Stimulated activated naive CD4-positive, alpha-beta T cell (primary cell): ENCODE measurements at regions not wholly inside any gene's neighbourhood (a gene's known extent, or its start where the extent isn't known, plus 50 kb on each side); places are given as distances from the start of the nearest gene placed in this dataset.

Source experiments
- DNase-seq, 6 experiments: peaks; one replicate each; lab custom pipeline; 2025; lab: John Stamatoyannopoulos, UW

DNA sequence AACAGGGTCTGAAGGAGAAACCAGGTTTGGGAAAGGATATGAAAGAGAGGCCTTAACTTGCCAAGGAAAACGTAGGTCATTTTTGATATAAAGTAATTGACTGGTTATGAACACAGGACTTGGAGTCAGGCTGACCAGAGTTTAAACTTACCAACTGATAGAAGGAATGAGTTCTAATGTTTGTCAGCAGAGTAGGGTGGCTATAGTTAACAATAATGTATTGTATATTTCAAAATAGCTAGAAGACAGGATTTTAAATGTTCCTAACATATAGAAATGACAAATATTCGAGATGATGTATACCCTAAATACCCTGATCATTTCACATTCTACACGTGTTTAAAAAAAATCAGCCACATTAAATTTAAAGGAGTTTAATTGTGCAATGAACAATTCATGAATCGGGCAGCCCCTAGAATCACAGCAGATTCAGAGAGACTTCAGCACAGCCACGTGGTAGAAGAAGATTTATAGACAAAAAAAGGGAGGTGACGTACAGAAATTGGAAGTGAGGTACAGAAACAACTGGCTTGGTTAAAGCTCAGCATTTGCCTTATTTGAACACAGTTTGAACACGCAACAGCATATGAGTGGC, 52.5 kb upstream of the PLEKHG7 start:
- DNase-seq = no peak

DNA sequence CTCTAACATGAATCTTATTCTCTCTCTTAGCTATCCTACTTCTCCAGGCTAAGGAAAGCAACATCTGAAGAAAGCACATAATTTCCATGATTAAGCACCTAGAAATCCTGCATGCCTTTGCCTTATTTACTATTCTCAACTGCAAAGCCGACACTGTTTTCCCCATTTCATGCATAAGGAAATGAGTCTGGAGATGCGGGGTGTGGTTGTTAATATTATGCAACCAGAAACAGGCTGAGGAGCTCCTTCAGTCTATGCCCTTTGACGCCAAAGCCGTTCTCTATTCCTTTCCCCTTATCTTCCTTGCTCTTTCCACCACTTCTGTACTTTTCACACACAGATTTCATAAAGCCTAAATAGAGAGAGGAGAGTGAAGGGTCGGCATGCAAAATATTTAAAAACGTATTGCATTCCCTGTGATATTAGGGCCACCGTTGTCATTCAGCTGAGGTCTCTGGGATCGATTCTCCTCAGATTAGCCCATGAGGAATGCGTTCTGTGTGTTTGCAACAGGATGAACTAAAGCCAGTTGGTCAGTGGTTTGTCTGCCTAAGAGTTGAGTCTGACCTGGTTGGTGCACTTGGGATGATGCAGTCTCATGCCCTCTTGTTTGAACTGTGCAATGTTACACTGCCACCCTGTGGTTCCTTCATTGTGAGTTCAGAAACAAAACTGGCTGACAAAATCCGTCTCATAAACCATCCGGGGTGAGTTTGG, 53.1 kb upstream of the PLEKHG7 start:
- DNase-seq = peak in 5 of 6 experiments; percentile 31 to 60 (median 42)

DNA sequence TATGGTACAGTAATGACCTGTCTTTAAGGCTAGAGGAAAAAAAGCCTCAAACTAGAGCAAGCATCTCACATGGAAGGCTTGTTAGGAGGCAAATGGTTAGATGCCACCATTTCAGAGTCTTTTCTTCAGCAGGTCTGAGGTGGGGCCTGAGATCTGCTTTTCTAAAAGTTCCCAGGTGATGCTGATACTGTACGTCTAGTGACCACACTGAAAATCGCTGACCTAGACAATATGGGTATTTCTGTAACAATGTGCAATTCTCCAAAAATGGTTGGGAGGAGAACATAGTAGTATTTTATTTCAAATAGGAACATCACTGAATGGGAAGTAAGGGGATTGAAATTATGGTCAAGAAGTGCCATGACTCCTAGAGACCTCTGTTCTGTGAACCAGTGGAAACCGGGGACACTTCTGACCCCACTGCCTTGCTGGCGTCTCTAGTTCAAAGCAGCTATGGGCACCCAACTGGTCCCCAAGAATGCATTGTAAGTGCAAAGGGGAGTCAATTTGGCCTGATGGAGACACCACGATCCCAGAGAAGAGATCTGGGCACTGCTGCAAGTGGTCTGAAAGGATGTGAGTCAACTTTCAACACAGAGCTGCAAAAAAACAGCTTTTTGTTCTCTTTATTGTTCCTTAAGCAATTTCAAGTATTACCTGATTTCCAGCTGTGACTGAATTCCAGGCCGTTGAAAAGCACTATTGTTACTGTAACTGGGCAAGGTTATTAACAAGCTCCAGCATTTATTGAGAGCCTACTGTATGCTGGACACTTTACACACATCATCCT, 54.4 kb upstream of the PLEKHG7 start:
- DNase-seq = no peak

DNA sequence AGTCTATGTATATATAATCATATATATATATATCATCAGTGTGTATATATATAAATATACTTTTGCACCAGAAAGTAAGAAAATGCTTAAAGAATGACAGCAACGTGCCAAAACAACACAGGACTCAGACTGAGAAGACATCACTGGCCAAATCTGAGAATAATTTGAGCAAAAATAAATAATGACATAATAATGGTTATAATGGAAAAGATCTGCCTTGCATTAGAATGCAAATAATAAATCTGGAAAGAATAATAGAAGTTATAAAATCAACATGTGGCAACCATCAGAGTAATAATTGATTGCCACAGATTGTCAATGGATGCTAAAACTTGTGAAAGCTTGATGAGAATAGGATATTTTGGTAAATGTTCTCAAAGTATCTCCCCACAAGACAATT, 61.5 kb upstream of the PLEKHG7 start:
- DNase-seq = no peak

DNA sequence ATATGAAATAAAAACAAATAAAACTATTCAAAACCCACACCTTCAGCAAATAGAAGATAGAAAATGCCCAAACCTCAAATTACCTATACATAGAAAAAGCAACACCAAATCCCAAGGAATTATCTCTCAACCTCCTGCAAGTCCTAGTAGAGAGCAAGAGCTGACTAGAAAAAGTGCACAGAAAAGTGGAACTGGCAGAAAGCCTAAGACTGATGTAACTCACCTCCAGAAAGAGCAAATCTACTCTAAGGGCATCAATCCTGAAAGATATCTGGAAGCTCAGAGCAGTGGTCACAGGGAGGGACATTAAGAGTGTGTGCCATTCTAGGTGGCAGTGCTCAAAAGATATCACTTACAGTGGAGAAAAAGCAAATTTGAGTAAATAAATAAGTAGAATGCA, 62.1 kb upstream of the PLEKHG7 start:
- DNase-seq = no peak

DNA sequence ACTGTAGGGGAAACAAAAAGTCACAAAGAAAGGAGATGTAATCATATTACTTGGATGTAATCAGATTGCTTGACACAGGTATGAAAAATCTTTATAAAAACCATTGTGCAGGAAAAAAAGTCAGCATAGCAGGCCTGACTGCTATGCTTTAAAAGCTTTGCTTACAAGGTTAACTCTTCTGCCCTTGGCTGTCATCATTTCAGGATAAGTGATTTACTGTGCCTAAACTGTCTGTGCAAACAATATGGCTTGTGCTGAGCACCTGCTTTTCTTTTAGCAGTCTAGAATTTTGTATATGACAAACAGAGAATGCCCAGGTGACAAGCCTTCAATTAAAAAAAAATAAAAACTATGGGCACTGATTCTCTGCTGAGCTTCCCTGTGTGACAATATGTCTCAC, 63.8 kb upstream of the PLEKHG7 start:
- no peak for DNase-seq

DNA sequence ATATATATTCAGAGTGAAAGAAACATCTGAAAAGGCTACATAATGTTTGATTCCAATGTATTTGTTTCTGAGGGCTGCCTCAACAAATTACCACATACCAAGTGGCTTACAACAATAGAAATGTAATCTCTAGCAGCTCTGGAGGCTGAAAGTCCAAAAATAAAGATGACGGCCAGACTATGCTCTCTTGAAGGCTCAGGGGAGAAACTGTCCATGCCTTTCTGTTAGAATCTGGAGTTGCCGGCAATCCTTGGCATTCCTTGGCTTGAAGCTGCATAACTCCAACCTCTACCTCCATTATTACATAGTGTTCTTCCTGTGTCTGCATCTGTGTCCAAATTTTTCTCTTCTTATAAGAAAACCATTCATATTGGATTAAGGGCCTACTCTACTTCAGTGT, 68.1 kb upstream of the PLEKHG7 start:
- DNase-seq = no peak

DNA sequence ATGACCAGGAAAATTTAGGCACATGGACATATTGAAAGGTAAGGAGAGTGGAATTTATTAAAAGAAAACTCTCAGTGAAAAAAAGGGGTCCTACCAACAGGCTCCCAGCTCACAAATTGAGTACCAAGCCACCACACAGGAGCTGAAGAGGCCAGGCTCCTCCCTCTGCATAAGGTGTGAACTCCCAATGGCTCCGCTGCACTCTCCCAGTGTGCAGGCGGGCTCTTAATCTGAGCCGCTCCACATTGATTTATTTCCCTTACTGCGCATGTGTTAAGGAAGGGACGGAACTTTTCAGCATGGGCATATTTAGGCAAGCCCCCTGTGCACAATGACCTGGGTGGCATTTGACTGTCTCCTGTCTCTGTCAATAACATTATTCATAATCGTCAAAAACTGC, 68.6 kb upstream of the PLEKHG7 start:
- DNase-seq = no peak

DNA sequence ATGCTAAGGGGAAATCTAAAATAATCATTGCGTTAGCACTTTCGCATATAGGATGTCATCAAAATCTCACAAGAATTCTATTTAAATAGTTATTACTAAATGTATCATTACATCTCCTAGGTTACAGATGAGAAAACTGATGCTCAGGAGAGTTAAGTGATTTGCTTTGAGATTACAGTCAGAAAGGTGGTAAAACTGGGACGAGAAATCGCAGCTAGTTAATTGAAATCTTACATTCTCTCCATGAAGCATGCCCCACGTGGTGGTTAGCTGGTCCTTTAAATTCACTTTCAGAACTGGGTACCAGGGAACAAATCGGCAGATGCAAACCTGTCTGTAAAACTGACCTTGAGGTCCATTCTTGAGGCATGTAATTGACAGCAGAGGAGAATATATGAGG, 71.8 kb upstream of the PLEKHG7 start:
- DNase-seq = no peak

DNA sequence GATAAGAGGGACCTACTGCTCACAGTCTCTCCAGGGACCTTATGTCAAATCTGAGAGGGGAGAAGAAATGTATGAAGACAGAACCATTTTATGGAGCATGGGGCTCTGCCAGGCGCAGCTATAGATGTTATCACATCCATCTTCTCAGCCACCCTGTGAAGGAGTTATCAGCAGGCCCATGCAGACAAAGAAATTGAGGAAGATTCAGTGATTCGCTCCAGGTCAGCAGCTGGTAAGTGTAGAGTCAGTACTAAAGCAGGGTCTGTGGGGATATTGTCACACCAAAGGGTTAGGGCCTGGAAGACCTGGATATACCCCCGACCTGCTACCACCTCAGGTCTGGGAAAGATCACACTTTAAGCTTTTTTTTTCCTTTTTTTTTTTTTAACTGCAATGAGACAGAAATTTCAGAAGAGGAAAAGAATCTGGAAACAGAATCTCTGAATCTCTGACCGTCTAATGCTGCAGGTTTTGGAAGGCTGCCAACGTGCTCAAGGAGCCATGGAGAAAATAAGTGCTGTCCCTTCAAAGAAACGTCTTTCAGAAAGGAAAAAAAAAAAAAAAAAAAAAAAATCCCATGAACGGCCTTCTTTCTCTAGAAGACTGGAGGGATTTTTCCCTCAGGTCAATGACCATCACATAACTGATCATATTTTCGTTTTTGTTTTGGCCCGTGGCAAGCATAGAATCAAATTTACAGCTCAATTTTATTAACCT, 73.3 kb upstream of the PLEKHG7 start:
- no peak for DNase-seq

DNA sequence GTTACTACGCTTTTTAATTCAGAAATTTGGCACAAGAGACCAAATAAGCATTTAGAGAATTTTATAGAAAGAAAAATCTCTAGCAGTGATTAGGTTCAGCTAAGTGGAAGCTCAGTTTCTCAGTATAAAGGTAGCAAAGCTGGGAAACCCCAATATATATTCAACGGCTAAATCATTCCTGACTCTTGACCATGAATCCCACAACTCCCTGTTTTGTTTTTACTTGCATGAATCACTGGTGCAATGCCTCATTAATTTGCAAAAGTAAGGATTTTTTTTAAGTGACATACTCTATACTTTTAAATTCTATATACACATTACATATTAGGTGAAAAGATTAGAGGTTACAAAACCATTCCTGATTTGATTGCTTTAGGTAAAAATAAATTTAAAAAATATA, 74.3 kb upstream of the PLEKHG7 start:
- no peak for DNase-seq

DNA sequence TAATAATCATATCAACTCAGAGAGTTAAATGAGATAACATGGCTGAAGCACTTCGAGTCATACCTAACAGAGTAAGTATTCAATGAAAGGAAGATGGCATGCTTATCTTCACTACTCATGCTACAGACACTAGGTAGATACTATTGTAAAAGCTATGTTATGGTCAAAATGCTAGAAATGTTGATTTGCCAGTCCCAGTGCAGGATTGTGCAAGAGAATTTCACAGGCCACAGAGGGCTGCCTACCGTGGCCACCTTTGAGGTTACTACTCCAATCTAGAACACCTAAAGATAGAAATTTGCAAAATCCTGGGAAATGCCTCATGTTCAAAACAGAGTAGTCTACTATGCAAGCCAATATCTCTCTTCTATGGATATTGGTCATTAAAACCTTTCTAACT, 75.3 kb upstream of the PLEKHG7 start:
- no peak for DNase-seq

DNA sequence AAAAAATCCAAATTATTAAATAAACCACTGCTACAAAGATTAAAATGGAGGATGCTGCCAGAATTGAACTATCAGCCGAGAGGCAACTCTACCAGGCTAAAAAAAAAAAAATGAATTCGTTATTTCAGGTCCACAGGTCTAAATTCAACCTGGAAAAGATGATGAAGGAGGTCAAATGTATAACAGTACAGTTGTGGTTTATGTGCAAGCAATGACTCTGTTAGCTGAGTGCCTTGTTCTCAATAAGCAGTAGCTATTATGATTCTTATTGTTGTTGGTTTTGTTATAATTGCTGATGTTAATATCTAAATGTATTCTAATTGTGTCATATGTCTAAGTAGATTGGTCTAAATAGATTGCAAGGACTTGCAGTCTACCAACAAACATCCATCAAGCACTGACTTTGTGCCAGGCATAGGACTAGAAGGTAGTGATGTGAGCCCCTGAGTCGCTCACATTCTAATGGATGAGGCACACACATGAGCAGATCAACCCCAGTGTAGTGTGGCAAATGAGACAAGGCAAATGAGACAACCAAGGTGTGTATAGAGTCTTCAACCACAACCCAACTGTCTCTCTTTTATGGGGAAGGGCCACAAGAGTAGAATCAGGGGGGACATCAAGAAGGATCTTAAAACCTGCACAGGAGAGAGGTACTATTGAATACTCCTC, 77.0 kb upstream of the PLEKHG7 start:
- no peak for DNase-seq

DNA sequence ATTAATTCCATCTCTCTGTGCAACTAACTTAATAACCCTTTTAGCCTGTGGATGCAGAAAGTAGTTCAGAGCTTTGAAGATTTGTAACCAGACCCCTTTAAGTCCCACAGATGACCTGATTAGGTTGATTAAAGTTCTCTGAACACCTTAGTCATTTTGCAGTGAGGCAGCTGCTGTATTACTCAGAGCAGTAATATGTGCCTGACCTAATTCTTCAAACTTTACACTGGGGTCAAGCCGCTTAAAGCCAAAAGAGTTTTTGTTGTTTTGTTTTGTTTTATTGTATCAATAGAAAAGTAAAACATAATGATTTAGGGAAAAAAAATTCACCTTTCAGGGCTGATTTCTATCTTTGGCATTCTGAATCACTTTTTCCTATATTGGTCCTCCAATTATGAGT, 78.6 kb upstream of the PLEKHG7 start:
- no peak for DNase-seq

DNA sequence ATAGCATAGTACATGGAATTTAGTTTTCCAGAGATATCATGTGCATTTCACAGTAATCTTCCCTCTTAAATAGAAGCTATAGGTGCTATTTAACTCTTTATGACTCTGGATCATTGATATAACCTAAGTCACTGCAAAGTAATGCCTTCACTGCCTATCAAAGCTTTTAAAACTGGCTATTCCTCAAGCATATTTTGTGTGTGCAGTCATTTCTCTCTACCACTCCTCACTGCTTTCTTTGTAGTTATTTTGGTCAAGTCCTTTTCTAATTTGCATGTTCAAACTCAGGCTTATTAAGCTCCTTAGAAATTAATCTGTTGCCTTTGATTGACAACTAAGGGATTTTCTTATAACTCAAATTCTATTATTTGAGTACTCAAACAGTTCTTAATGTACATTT, 79.4 kb upstream of the PLEKHG7 start:
- DNase-seq = no peak

DNA sequence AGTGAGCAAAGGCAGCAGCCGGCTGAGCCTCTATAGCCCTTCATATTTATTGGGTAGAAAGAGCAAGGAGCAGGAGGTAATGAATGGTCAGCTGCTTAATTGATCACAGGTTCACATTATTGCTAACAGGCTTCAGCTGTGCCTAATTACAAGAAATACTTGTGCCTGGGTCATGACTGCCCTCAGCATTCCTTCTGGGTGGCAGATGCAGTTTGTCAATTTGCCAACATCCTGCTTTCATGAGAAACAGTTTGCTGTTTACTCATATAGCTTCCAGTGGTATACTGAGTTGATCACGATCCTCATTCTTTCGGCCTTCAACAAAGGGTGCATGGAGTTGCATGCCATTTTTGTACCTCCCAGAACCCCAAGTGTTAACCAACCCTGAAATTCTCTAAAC, 81.0 kb upstream of the PLEKHG7 start:
- DNase-seq = no peak

DNA sequence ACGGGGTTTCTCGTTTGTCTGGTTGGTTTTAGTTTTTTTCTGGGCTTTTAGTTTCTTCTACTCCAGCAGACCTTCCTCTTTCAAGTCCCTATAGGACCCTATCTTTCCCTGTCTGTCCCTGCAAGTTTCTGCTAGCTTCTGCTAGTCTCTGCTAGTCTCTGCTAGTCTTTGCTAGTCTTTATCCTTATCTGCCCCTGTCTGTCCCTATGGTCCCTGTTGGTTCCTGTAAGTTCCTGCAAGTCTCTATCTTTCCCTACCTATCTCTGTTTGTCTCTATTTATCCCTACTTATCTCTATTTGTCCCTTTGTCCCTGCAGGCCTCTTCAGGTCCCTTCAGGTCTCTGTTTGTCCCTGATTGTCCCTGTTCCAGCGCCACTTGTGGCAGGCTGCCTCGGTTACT, 81.5 kb upstream of the PLEKHG7 start:
- no peak for DNase-seq

DNA sequence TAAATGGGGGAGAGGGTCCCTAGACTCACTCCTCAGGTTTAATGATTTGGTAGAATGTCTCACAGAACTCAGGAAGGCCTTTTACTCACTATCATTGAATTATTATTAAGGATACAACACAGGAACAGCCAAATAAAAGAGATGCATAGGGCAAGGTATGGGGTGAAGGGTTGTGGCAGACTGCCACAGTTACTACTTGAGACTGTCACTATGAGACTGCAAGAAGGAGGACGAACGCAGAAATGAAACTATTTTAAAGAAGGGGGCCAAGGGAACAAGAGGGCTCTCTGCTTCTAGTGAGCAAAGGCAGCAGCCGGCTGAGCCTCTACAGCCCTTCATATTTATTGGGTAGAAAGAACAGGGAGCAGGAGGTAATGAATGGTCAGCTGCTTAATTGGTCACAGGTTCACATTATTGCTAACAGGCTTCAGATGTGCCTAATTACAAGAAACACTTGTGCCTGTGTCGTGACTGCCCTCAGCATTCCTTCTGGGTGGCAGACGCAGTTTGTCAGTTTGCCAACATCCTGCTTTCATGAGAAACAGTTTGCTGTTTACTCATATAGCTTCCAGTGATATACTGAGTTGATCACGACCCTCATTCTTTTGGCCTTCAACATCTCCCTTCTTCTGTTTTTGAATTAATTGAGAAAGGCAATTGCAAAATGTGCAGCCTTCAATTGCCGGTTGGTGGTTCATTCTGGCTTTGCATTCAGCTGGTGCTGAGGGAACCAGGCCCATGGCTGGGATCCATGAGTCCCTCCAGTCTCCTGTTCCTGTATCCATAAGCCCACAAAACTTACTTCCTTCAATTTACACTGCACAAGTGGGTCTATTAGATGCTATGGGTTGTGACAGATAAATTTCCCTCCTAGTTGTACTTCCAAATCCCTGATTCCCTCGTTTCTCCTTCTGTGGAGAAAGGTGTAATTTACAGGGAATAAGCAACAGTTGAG, 82.8 kb upstream of the PLEKHG7 start:
- DNase-seq = no peak

DNA sequence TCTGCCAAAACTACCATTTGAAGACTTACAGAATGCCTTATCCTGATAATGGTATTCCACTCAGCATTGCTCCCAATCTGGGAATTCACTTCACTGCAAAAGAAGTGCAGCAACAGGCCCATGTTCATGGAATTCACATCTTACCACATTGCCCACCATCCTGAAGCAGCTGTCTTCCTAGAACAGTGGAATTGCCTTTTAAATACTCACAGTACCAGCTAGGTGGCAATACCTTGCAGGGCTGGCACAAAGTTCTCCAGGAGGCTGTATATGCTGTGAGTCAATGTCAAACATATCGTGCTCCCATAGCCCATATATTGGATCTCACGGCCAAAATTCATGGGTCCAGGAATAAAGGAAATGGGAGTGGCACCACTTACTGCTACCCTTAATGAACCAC, 83.8 kb upstream of the PLEKHG7 start:
- DNase-seq = no peak

DNA sequence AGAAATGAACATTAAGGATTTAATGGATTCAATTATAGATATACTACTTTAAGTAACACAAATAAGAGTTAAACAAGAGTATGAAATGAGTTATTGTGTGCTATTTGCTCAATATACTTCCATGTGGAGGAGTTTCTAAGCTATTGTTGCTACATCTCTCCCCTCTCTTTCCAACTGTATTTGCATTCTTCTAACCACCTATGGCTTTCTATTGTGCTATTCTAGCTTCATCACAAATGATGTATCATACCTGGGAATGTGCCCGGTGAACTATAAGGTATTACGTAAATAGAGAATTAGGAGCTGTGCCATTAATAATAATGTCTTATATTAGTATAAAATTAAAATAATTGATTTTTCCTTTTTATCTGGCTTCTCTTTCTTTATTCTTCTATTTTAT, 87.1 kb upstream of the PLEKHG7 start:
- DNase-seq = no peak

DNA sequence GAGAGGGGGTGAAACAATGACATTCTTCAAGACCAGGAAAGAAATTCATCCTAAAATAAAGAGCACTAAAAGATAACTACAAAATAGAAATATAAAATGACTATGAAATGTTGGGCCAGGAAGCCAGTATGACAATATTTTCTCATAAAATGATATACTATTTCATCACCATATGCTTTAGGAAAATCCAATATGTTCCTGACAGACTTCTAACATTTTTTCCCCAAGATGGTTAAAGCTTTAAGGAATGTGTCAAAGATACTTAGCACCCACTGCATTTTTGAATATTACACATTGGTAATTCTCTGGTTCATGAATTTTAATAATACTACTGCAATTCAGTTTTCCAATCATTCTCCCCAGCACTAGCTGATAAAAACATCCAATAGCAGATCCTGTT, 87.7 kb upstream of the PLEKHG7 start:
- DNase-seq = no peak
